K562 (cell line): ENCODE measurements at regions not wholly inside any gene's neighbourhood (a gene's known extent, or its start where the extent isn't known, plus 50 kb on each side); places are given as distances from the start of the nearest gene placed in this dataset.

ENCODE experiments used
- ATAC-seq: fragments of 200-7000 bp; cut with Tn5 transposase; 3 replicates; pipeline ENCODE4 v1.9.1; 2020; ENCODE audit warnings: moderate library complexity
- BruUV-seq: library from RNA; stranded (reverse); fragments of 400-500 nt; replicated peaks from 2 replicates; lab custom pipeline; 2021; lab: Mats Ljungman, UMichigan
- CTCF ChIA-PET: fragments of 300-600 bp; formaldehyde crosslinking; extraction: SDS; loops from one replicate; lab custom pipeline; 2021; ENCODE audit warnings: low intra/inter-chr PET ratio; lab: Yijun Ruan, JAX
- POLR2A ChIA-PET: fragments of 300-600, 350-650 bp; sonication (Branson Sonifier 250); formaldehyde crosslinking; extraction: SDS; loops from one replicate; lab custom pipeline; 2021; ENCODE audit warnings: antibody characterized with exemption, inconsistent platforms; lab: Yijun Ruan, JAX
- DNase-seq, 4 experiments: peaks; one replicate each; pipeline versions ENCODE4 v3.0.0 to v3.0.0-alpha.2; 2011 to 2018; ENCODE audit warnings: low spot score in 3 of 4, mixed read lengths in 3 of 4; ENCODE audit errors: extremely low read depth in 1 of 4
- FAIRE-seq: peaks from 2 replicates; lab custom pipeline; 2011; peaks lifted over from hg19 to GRCh38; lab: Jason Lieb, UNC
- H2AFZ ChIP-seq: 2 replicates; pipeline ENCODE4 v1.6.0; 2011; ENCODE audit warnings: low read depth, low read length, control low read depth, inconsistent platforms
- H3K27ac ChIP-seq: fragments of 200-600 bp; 3 replicates; pipeline ENCODE4 v1.8.0; 2011; ENCODE audit warnings: low read depth, mild to moderate bottlenecking, control low read depth, inconsistent platforms, low read length, moderate library complexity, mixed read lengths; ENCODE audit errors: extremely low read depth
- H3K27me3 ChIP-seq, 2 experiments: fragments of 300-600 bp in 1 of 2; 2 replicates in 1 of 2; 3 replicates in 1 of 2; pipeline versions ENCODE4 v1.6.0 to v1.8.0; 2011; ENCODE audit warnings: inconsistent platforms in 2 of 2, low read length in 2 of 2, mild to moderate bottlenecking in 1 of 2, mixed read lengths in 1 of 2, moderate library complexity in 1 of 2; ENCODE audit not compliant: control insufficient read depth in 2 of 2, insufficient read depth in 2 of 2
- H3K36me3 ChIP-seq: fragments of 300-600 bp; 3 replicates; pipeline ENCODE4 v1.8.0; 2011; ENCODE audit warnings: mild to moderate bottlenecking, low read length, inconsistent platforms; ENCODE audit not compliant: control insufficient read depth, insufficient read depth
- H3K4me1 ChIP-seq, 2 experiments: fragments of 200-600 bp in 1 of 2; replicated peaks in 1 of 2; 2 replicates in 1 of 2; 3 replicates in 1 of 2; pipeline versions ENCODE4 v1.5.1 to v1.8.0; 2011; ENCODE audit warnings: inconsistent platforms in 2 of 2, low read length in 2 of 2, mild to moderate bottlenecking in 1 of 2, mixed read lengths in 1 of 2, moderate library complexity in 1 of 2; ENCODE audit not compliant: control insufficient read depth in 2 of 2, insufficient read depth in 2 of 2
- H3K4me2 ChIP-seq: 2 replicates; pipeline ENCODE4 v1.6.1; 2011; ENCODE audit warnings: low read length, control low read depth, inconsistent platforms, mixed read lengths; ENCODE audit not compliant: insufficient read depth
- H3K4me3 ChIP-seq: fragments of 200-600 bp; sonication (generic), shearing (Covaris generic); 2 replicates; pipeline ENCODE4 v1.5.1; 2016; ENCODE audit warnings: control low read depth, inconsistent platforms
- H3K79me2 ChIP-seq: fragments of 200-600 bp; 3 replicates; pipeline ENCODE4 v1.8.0; 2011; ENCODE audit warnings: low read length, inconsistent platforms; ENCODE audit not compliant: control insufficient read depth, insufficient read depth
- H3K9ac ChIP-seq, 2 experiments: 2 replicates each; pipeline versions ENCODE4 v1.6.0 to v1.6.1; 2011; ENCODE audit warnings: low read depth in 2 of 2, low read length in 2 of 2, control low read depth in 1 of 2, inconsistent platforms in 1 of 2, mild to moderate bottlenecking in 1 of 2, mixed read lengths in 1 of 2; ENCODE audit not compliant: insufficient read depth in 1 of 2
- H3K9me1 ChIP-seq: one replicate; pipeline ENCODE4 v1.6.0; 2011; ENCODE audit warnings: inconsistent platforms, mild to moderate bottlenecking, low read length, moderate library complexity; ENCODE audit not compliant: control insufficient read depth, insufficient read depth
- H3K9me3 ChIP-seq: replicated peaks from 2 replicates; pipeline ENCODE4 v1.5.1; 2011; ENCODE audit warnings: low read depth, low read length, inconsistent platforms; ENCODE audit not compliant: control insufficient read depth, insufficient read depth
- H4K20me1 ChIP-seq: replicated peaks from 2 replicates; pipeline ENCODE4 v1.6.1; 2011; ENCODE audit warnings: low read length, inconsistent platforms, mixed read lengths; ENCODE audit not compliant: control insufficient read depth, insufficient read depth
- BCL6 ChIP-seq: fragments of 250-450 bp; sonication (Bioruptor Pico); IDR thresholded peaks from 2 replicates; pipeline ENCODE4 v1.4.0; 2020
- CBFA2T2 ChIP-seq: fragments of 450-650 bp; conservative IDR thresholded peaks from 2 replicates; pipeline ENCODE4 v1.6.1; 2017; ENCODE audit warnings: mild to moderate bottlenecking
- FUS ChIP-seq: fragments of 200-400 bp; formaldehyde crosslinking; optimal IDR thresholded peaks from 2 replicates; pipeline ENCODE3; 2017; ENCODE audit warnings: low read depth, low read length
- HMGXB4 ChIP-seq: sonication (generic); formaldehyde crosslinking; IDR thresholded peaks from 2 replicates; pipeline ENCODE4 v1.8.1; 2023; ENCODE audit warnings: mild to moderate bottlenecking, missing genetic modification reagents
- PHB ChIP-seq: fragments of 250-450 bp; sonication (Bioruptor Pico); IDR thresholded peaks from 2 replicates; pipeline ENCODE4 v1.5.0; 2021
- POLR2H ChIP-seq: IDR thresholded peaks from 2 replicates; pipeline ENCODE4 v1.6.1; 2016; ENCODE audit warnings: missing genetic modification characterization, low read depth, mild to moderate bottlenecking, control low read depth, missing compliant biosample characterization, moderate library complexity
- SIX5 ChIP-seq, 2 experiments: IDR thresholded peaks; 2 replicates each; pipeline ENCODE4 v1.6.1; 2011; ENCODE audit warnings: low read length in 2 of 2, borderline replicate concordance in 1 of 2, low read depth in 1 of 2, mild to moderate bottlenecking in 1 of 2, moderate library complexity in 1 of 2; ENCODE audit not compliant: insufficient read depth in 1 of 2
- SREBF2 ChIP-seq: sonication (generic); formaldehyde crosslinking; IDR thresholded peaks from 2 replicates; pipeline ENCODE4 v1.4.0; 2020; ENCODE audit warnings: mild to moderate bottlenecking, missing genetic modification reagents
- TAF9B ChIP-seq: fragments of 450-650 bp; IDR thresholded peaks from 2 replicates; pipeline ENCODE4 v1.6.1; 2018; ENCODE audit warnings: mild to moderate bottlenecking; ENCODE audit not compliant: partially characterized antibody
- ZNF253 ChIP-seq: fragments of 250-450 bp; sonication (Bioruptor Pico); conservative IDR thresholded peaks from 2 replicates; pipeline ENCODE4 v1.6.1; 2021; ENCODE audit warnings: mild to moderate bottlenecking
- WGBS: fragments of 100-300 bp; shearing (Covaris generic); methylation state at CpG from one replicate; pipeline ENCODE4 v1.1.6; 2016; ENCODE audit warnings: low coverage, mixed read lengths; ENCODE audit not compliant: insufficient coverage; ENCODE audit errors: missing lambda C conversion rate; 5-methylcytosine and 5-hydroxymethylcytosine counted together
- in situ Hi-C: fragments of 300-500 bp; cut with MboI; formaldehyde crosslinking; loops from 4 replicates; pipeline ENCODE4 v1.15.0; 2018; ENCODE audit warnings: inconsistent platforms, mixed read lengths
- intact Hi-C: fragments of 100-400 bp; cut with micrococcal nuclease; formaldehyde crosslinking; loops from 2 replicates; pipeline ENCODE4 v1.14.2; 2022

GRCh38 chr7:41312235-41312634 is 390.7 kb downstream of the INHBA start:
- Histone ChIP-seq H3K27ac (no peak overlapping the region), H3K9me3 (no peaks in the 10 kb centered on the region), H3K79me2 (no peaks in the 10 kb centered on the region), H3K27me3 (no peaks in the 10 kb centered on the region), H3K4me1 (no peaks in the 10 kb centered on the region), H3K4me3 (no peak overlapping the region), H4K20me1 (no peaks in the 10 kb centered on the region), H2AFZ (no peak overlapping the region), H3K36me3 (no peaks in the 10 kb centered on the region), H3K4me2 (no peak overlapping the region), H3K9me1 (no peaks in the 10 kb centered on the region), H3K9ac (no peak overlapping the region)
- intact Hi-C loops (no loop called here), in situ Hi-C loops (no loop called here)
- no peak for TF ChIP-seq POLR2H (tag)
- no peak for TF ChIP-seq ZNF253
- TF ChIP-seq BCL6 (CRISPR knock-in tag) = no peak
- TF ChIP-seq HMGXB4 = no peak
- no peak for TF ChIP-seq SREBF2 (CRISPR knock-in tag)
- no peak for TF ChIP-seq TAF9B
- TF ChIP-seq SIX5 (IDR thresholded peaks at IDR 0.05; ENCODE audit: borderline replicate concordance in 1 of 2, insufficient read depth in 1 of 2, low read depth in 1 of 2, low read length in 2 of 2) = no peak
- no peak for TF ChIP-seq FUS
- TF ChIP-seq PHB (CRISPR knock-in tag) = no peak
- TF ChIP-seq CBFA2T2 = no peak
- POLR2A ChIA-PET = no interaction called here
- DNase-seq = no peak
- FAIRE-seq = no peak
- BruUV-seq = no TSS peak
- ATAC-seq = no peak
- WGBS = 0% methylated on average over 6 of the region's 6 CpGs
- CTCF ChIA-PET = no interaction called here
